ENCODE measurements at regions not wholly inside any gene's neighbourhood (a gene's known extent, or its start where the extent isn't known, plus 50 kb on each side); places are given as distances from the start of the nearest gene placed in this dataset.
A peak's percentile ranks its signal among the peaks of the same experiment; 100 is the strongest.

GRCh38 chr13:47399599-47399998 lies 502.7 kb upstream of the HTR2A start:
- ATAC-seq (ENCODE audit: low read depth): no peak
- Histone ChIP-seq H2BK120ac (ENCODE audit: low read depth, low read length) (no peak overlapping the region), H3K36me3 (ENCODE audit: control insufficient read depth, insufficient read depth, low read length) (no peaks in the 10 kb centered on the region), H2AFZ (replicated peaks; ENCODE audit: low read length, poor library complexity) (no peak overlapping the region), H3K4ac (ENCODE audit: low read depth, low read length) (no peak overlapping the region), H3K23ac (ENCODE audit: low read depth, low read length) (no peak overlapping the region), H3K27me3 (ENCODE audit: control insufficient read depth, insufficient read depth, low read length) (no peaks in the 10 kb centered on the region), H2AK9ac (replicated peaks; ENCODE audit: low read depth, low read length, poor library complexity) (no peak overlapping the region), H2BK5ac (ENCODE audit: low read depth, low read length, poor library complexity, severe bottlenecking) (no peak overlapping the region), H3K9me1 (ENCODE audit: insufficient read depth, low read length) (no peaks in the 10 kb centered on the region), H3K4me3 (ENCODE audit: insufficient read depth, low read depth, low read length) (no peak overlapping the region), H3K4me1 (ENCODE audit: control insufficient read depth, insufficient read depth, low read length) (no peaks in the 10 kb centered on the region; the same call in 1 of the 2 replicates), H3K18ac (ENCODE audit: low read depth, low read length) (no peak overlapping the region), H3K9me3 (ENCODE audit: control insufficient read depth, insufficient read depth, low read length) (no peaks in the 10 kb centered on the region), H2AK5ac (ENCODE audit: low read depth, low read length) (no peak overlapping the region), H3K27ac (ENCODE audit: insufficient read depth, low read length) (no peak overlapping the region), H3K4me2 (ENCODE audit: low read depth, low read length) (no peak overlapping the region), H3K79me1 (ENCODE audit: low read depth in 1 of 2, low read length in 2 of 2) (no peaks in the 10 kb centered on the region), H3K14ac (replicated peaks; ENCODE audit: low read depth, low read length) (no peak overlapping the region), H4K91ac (ENCODE audit: insufficient read depth, low read depth, low read length) (no peak overlapping the region), H2BK20ac (ENCODE audit: low read depth, low read length) (no peak overlapping the region), H4K8ac (ENCODE audit: low read depth in 2 of 2, low read length in 2 of 2) (no peak overlapping the region), H4K5ac (ENCODE audit: low read depth, low read length) (no peak overlapping the region), H3K9ac (ENCODE audit: low read depth, low read length) (no peak overlapping the region), H3K56ac (ENCODE audit: extremely low read depth, insufficient read depth, low read length) (no peak overlapping the region), H2BK15ac (ENCODE audit: low read depth, low read length) (0 out of 3 replicates have a peak overlapping the region, but pooled peaks have one; percentile 21), H4K20me1 (ENCODE audit: insufficient read depth, low read length) (no peaks in the 10 kb centered on the region)
- POLR2A ChIA-PET (ENCODE audit: unreplicated experiment): no interaction called here
- no peak for DNase-seq
- in situ Hi-C loops (cut with MboI; ENCODE audit: low sequenced_read_pairs): no loop called here
- no TSS peak for BruUV-seq (replicated peaks)
- dilution Hi-C loops (cut with HindIII; ENCODE audit: low sequenced_read_pairs, unreplicated experiment): no loop called here
- no peak for TF ChIP-seq MAFK (IDR thresholded peaks at IDR 0.05; ENCODE audit: low read depth, low read length)
- CTCF ChIA-PET: no interaction called here
- intact Hi-C loops (cut with micrococcal nuclease): loop anchor here (5.0 kb wide), 1 partner anchor 198 kb away; no protein-coding TSS in a partner anchor
- no CpG with 5 or more reads among the region's 2 CpGs for WGBS, 2 experiments (ENCODE audit: extremely low coverage in 2 of 2, insufficient read length in 1 of 2)
